D341Med (cell line): ENCODE measurements at regions not wholly inside any gene's neighbourhood (a gene's known extent, or its start where the extent isn't known, plus 50 kb on each side); places are given as distances from the start of the nearest gene placed in this dataset.

ENCODE experiments used
- DNase-seq: peaks from one replicate; pipeline ENCODE4 v3.0.0; 2012; ENCODE audit warnings: low spot score

GRCh38 chr2:108067820-108068405 lies 81.6 kb downstream of the SLC5A7 start:
- no peak for DNase-seq

GRCh38 chr2:108069515-108070310 lies 83.4 kb downstream of the SLC5A7 start:
- DNase-seq: no peak

GRCh38 chr2:108073415-108074072 lies 87.2 kb downstream of the SLC5A7 start:
- no peak for DNase-seq

- no peak for DNase-seq
Observed at GRCh38 chr2:108074150-108074549, 87.8 kb downstream of the SLC5A7 start.

- no peak for DNase-seq
Observed at GRCh38 chr2:108074946-108075345, 88.6 kb downstream of the SLC5A7 start.

- no peak for DNase-seq
Observed at GRCh38 chr2:108076527-108076926, 90.2 kb downstream of the SLC5A7 start.

- DNase-seq: no peak
Observed at GRCh38 chr2:108079736-108080135, 93.4 kb downstream of the SLC5A7 start.

- no peak for DNase-seq
Observed at GRCh38 chr2:108080177-108080576, 93.9 kb downstream of the SLC5A7 start.

- no peak for DNase-seq
Observed at GRCh38 chr2:108082978-108083377, 96.7 kb downstream of the SLC5A7 start.

- DNase-seq: no peak
Observed at GRCh38 chr2:108084311-108084710, 98.0 kb downstream of the SLC5A7 start.

GRCh38 chr2:108092886-108093285 lies 106.6 kb downstream of the SLC5A7 start:
- DNase-seq: no peak

- no peak for DNase-seq
Observed at GRCh38 chr2:108101481-108101880, 115.2 kb downstream of the SLC5A7 start.

GRCh38 chr2:108106731-108107130 lies 120.4 kb downstream of the SLC5A7 start:
- no peak for DNase-seq

GRCh38 chr2:108111936-108112335 lies 125.6 kb downstream of the SLC5A7 start:
- DNase-seq: no peak

- DNase-seq: no peak
Observed at GRCh38 chr2:108115868-108116267, 123.9 kb upstream of the SULT1C3 start.

- DNase-seq: no peak
Observed at GRCh38 chr2:108118996-108119395, 120.8 kb upstream of the SULT1C3 start.

- DNase-seq: no peak
Observed at GRCh38 chr2:108119492-108119891, 120.3 kb upstream of the SULT1C3 start.

GRCh38 chr2:108124736-108125495 lies 114.9 kb upstream of the SULT1C3 start:
- DNase-seq: no peak

GRCh38 chr2:108125581-108125980 lies 114.2 kb upstream of the SULT1C3 start:
- DNase-seq: no peak

GRCh38 chr2:108128249-108128648 lies 111.5 kb upstream of the SULT1C3 start:
- no peak for DNase-seq

GRCh38 chr2:108129636-108130035 lies 110.1 kb upstream of the SULT1C3 start:
- no peak for DNase-seq

GRCh38 chr2:108133457-108133856 lies 106.3 kb upstream of the SULT1C3 start:
- no peak for DNase-seq

- DNase-seq: no peak
Observed at GRCh38 chr2:108139521-108139920, 100.2 kb upstream of the SULT1C3 start.
